ENCODE measurements at regions not wholly inside any gene's neighbourhood (a gene's known extent, or its start where the extent isn't known, plus 50 kb on each side); places are given as distances from the start of the nearest gene placed in this dataset.
"Not testable (repeated sequence)": the region's sequence is repeated elsewhere in the genome, so short reads cannot be mapped to it uniquely, and the experiment has no call there.

GRCh38 chr7:25686493-25686892 is 458.2 kb upstream of the NPVF start:
- no peak overlapping the region for H3K4me3 ChIP-seq
- H3K4me1 ChIP-seq (ENCODE audit: low read depth) = no peaks in the 10 kb centered on the region
- H3K9me3 ChIP-seq = no peaks in the 10 kb centered on the region
- ATAC-seq (no peak), DNase-seq (no peak)
- TF ChIP-seq, protein P1, sequence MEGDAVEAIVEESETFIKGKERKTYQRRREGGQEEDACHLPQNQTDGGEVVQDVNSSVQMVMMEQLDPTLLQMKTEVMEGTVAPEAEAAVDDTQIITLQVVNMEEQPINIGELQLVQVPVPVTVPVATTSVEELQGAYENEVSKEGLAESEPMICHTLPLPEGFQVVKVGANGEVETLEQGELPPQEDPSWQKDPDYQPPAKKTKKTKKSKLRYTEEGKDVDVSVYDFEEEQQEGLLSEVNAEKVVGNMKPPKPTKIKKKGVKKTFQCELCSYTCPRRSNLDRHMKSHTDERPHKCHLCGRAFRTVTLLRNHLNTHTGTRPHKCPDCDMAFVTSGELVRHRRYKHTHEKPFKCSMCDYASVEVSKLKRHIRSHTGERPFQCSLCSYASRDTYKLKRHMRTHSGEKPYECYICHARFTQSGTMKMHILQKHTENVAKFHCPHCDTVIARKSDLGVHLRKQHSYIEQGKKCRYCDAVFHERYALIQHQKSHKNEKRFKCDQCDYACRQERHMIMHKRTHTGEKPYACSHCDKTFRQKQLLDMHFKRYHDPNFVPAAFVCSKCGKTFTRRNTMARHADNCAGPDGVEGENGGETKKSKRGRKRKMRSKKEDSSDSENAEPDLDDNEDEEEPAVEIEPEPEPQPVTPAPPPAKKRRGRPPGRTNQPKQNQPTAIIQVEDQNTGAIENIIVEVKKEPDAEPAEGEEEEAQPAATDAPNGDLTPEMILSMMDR (IDR thresholded peaks at IDR 0.05) = no peak
- intact Hi-C loops (cut with DNase I, micrococcal nuclease) = no loop called here
- H3K36me3 ChIP-seq (ENCODE audit: low read depth) = no peaks in the 10 kb centered on the region

DNA sequence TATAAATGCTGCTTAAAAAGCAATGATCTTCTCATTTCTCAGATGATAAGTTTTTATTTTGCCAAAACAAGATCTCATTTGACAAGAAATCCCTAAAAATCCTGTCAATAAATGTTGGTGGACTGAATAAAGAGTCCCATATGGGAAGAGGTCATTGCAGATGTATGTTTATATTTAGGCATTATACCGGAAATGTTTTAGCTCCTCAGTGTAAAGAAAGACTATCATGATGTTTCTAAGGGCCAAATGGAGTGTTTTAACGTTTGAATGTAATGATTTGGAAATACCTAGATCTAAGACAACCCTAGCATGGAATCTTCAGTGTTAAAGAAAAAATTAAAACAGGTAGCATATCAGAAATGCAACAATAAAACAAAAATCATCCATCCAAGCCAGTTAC is 457.8 kb upstream of the NFE2L3 start:
- ATAC-seq (no peak), DNase-seq (no peak)
- Histone ChIP-seq H3K4me1 (ENCODE audit: low read depth) (no peaks in the 10 kb centered on the region), H3K36me3 (ENCODE audit: low read depth) (no peaks in the 10 kb centered on the region), H3K4me3 (no peak overlapping the region), H3K9me3 (no peaks in the 10 kb centered on the region)
- TF ChIP-seq, protein P1 (IDR thresholded peaks at IDR 0.05) = no peak
- intact Hi-C loops (cut with DNase I, micrococcal nuclease) = no loop called here

GRCh38 chr7:25694699-25695098 is 457.3 kb upstream of the NFE2L3 start:
- no peaks in the 10 kb centered on the region for H3K36me3 ChIP-seq (ENCODE audit: low read depth)
- H3K9me3 ChIP-seq = no peaks in the 10 kb centered on the region
- TF ChIP-seq, protein P1 (IDR thresholded peaks at IDR 0.05) = no peak
- intact Hi-C loops (cut with DNase I, micrococcal nuclease) = no loop called here
- H3K4me1 ChIP-seq (ENCODE audit: low read depth) = no peaks in the 10 kb centered on the region
- no peak for ATAC-seq
- no peak for DNase-seq
- no peak overlapping the region for H3K4me3 ChIP-seq

GRCh38 chr7:25696571-25696970 is 455.4 kb upstream of the NFE2L3 start:
- H3K4me3 ChIP-seq = no peak overlapping the region
- no peaks in the 10 kb centered on the region for H3K36me3 ChIP-seq (ENCODE audit: low read depth)
- TF ChIP-seq, protein P1 (IDR thresholded peaks at IDR 0.05) = no peak
- DNase-seq (no peak), ATAC-seq (no peak)
- intact Hi-C loops (cut with DNase I, micrococcal nuclease) = no loop called here
- H3K9me3 ChIP-seq = no peaks in the 10 kb centered on the region
- H3K4me1 ChIP-seq (ENCODE audit: low read depth) = no peaks in the 10 kb centered on the region

DNA sequence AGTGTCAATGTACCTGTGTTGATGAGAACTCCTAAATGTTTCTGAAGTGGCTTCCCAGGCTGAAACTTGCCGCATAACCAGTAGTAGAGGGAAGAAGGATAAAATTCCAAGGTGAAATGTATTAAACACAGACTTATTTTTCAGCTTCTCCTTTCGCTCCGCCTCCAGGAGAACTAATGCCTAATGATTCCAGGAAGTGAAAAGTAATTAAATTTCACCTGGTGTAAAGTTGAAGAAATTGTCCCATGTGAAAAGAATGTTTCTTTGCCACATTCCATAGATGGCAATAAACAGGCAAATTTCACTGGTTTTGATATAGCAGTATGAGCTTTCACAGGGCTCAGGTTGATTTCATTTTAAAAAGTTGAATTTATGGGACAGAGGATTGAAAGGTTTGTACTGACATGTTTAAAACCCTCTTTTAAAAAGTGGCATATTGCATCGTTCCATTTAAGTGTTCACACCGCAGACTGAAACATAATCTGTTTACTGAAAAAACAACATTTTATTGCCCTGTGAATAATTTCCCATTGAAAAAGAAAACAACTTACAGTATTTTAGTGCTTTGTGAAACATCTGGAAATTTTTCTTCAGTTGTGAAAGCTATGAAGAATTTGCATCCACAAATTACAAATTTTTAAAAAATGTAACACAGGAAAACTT is 453.4 kb upstream of the NFE2L3 start:
- Histone ChIP-seq H3K36me3 (ENCODE audit: low read depth) (no peaks in the 10 kb centered on the region), H3K4me1 (ENCODE audit: low read depth) (no peaks in the 10 kb centered on the region), H3K9me3 (no peaks in the 10 kb centered on the region), H3K4me3 (no peak overlapping the region)
- intact Hi-C loops (cut with DNase I, micrococcal nuclease) = no loop called here
- DNase-seq (no peak), ATAC-seq (no peak)
- TF ChIP-seq, protein P1 (IDR thresholded peaks at IDR 0.05) = no peak

DNA sequence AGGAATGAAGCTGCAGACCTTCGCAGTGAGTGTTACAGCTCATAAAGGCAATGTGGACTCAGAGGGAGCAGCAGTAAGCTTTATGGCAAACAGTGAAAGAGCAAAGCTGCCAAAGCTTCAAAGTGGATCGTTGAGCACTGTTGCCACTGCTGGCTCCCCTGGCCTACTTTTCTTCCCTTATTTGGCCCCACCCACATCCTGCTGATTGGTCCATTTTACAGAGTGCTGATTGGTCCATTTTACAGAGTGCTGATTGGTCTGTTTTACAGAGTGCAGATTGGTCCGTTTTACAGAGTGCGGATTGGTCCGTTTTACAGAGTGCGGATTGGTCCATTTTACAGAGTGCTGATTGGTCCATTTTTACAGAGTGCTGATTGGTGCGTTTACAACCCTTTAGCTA is 451.9 kb upstream of the NFE2L3 start:
- H3K36me3 ChIP-seq (ENCODE audit: low read depth); ATAC-seq; DNase-seq; intact Hi-C loops (cut with DNase I, micrococcal nuclease); H3K9me3 ChIP-seq; H3K4me3 ChIP-seq; H3K4me1 ChIP-seq (ENCODE audit: low read depth): not testable (repeated sequence)
